ENCODE measurements at regions not wholly inside any gene's neighbourhood (a gene's known extent, or its start where the extent isn't known, plus 50 kb on each side); places are given as distances from the start of the nearest gene placed in this dataset.
A peak's percentile ranks its signal among the peaks of the same experiment; 100 is the strongest.
"Not testable (repeated sequence)": the region's sequence is repeated elsewhere in the genome, so short reads cannot be mapped to it uniquely, and the experiment has no call there.

- DNase-seq = no peak
Measured at GRCh38 chr18:27558388-27559155, 373.5 kb upstream of the CHST9 start.

GRCh38 chr18:27556741-27557140 lies 371.6 kb upstream of the CHST9 start:
- no peak for DNase-seq

GRCh38 chr18:27549335-27550039 lies 364.4 kb upstream of the CHST9 start:
- no peak for DNase-seq

GRCh38 chr18:27546991-27547390 lies 361.9 kb upstream of the CHST9 start:
- DNase-seq = peak; percentile 47

GRCh38 chr18:27544206-27544605 lies 359.1 kb upstream of the CHST9 start:
- DNase-seq = no peak

GRCh38 chr18:27541293-27541692 lies 356.2 kb upstream of the CHST9 start:
- no peak for DNase-seq

- DNase-seq = no peak
Measured at GRCh38 chr18:27540111-27540510, 355.0 kb upstream of the CHST9 start.

GRCh38 chr18:27528925-27529521 lies 343.9 kb upstream of the CHST9 start:
- no peak for DNase-seq

GRCh38 chr18:27527856-27528255 lies 342.7 kb upstream of the CHST9 start:
- DNase-seq = no peak

- DNase-seq = no peak
Measured at GRCh38 chr18:27520401-27520800, 335.3 kb upstream of the CHST9 start.

GRCh38 chr18:27510036-27510633 lies 325.0 kb upstream of the CHST9 start:
- DNase-seq = not testable (repeated sequence)

- no peak for DNase-seq
Measured at GRCh38 chr18:27501671-27502070, 316.6 kb upstream of the CHST9 start.

- DNase-seq = no peak
Measured at GRCh38 chr18:27500531-27500930, 315.4 kb upstream of the CHST9 start.

- DNase-seq = no peak
Measured at GRCh38 chr18:27497246-27497645, 312.1 kb upstream of the CHST9 start.

GRCh38 chr18:27493182-27493581 lies 308.1 kb upstream of the CHST9 start:
- no peak for DNase-seq

- no peak for DNase-seq
Measured at GRCh38 chr18:27491772-27492171, 306.7 kb upstream of the CHST9 start.

- no peak for DNase-seq
Measured at GRCh38 chr18:27483276-27483675, 298.2 kb upstream of the CHST9 start.

GRCh38 chr18:27478459-27478858 lies 293.4 kb upstream of the CHST9 start:
- DNase-seq = no peak

- DNase-seq = no peak
Measured at GRCh38 chr18:27473318-27473717, 288.2 kb upstream of the CHST9 start.

GRCh38 chr18:27467073-27467472 lies 282.0 kb upstream of the CHST9 start:
- no peak for DNase-seq

- no peak for DNase-seq
Measured at GRCh38 chr18:27461957-27462356, 276.8 kb upstream of the CHST9 start.

- peak; percentile 2 for DNase-seq
Measured at GRCh38 chr18:27449104-27449503, 264.0 kb upstream of the CHST9 start.

- DNase-seq = no peak
Measured at GRCh38 chr18:27447930-27448329, 262.8 kb upstream of the CHST9 start.

GRCh38 chr18:27447451-27447881 lies 262.4 kb upstream of the CHST9 start:
- DNase-seq = peak; percentile 64
